ENCODE measurements at regions not wholly inside any gene's neighbourhood (a gene's known extent, or its start where the extent isn't known, plus 50 kb on each side); places are given as distances from the start of the nearest gene placed in this dataset.

GRCh38 chr13:111577956-111578605 is 257.6 kb downstream of the TEX29 start:
- TF ChIP-seq, protein P1, sequence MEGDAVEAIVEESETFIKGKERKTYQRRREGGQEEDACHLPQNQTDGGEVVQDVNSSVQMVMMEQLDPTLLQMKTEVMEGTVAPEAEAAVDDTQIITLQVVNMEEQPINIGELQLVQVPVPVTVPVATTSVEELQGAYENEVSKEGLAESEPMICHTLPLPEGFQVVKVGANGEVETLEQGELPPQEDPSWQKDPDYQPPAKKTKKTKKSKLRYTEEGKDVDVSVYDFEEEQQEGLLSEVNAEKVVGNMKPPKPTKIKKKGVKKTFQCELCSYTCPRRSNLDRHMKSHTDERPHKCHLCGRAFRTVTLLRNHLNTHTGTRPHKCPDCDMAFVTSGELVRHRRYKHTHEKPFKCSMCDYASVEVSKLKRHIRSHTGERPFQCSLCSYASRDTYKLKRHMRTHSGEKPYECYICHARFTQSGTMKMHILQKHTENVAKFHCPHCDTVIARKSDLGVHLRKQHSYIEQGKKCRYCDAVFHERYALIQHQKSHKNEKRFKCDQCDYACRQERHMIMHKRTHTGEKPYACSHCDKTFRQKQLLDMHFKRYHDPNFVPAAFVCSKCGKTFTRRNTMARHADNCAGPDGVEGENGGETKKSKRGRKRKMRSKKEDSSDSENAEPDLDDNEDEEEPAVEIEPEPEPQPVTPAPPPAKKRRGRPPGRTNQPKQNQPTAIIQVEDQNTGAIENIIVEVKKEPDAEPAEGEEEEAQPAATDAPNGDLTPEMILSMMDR (IDR thresholded peaks at IDR 0.05 in 4 of 5, conservative IDR thresholded peaks at IDR 0.05 in 1 of 5), result no peak
- no peak for TF ChIP-seq POLR2A (IDR thresholded peaks at IDR 0.05)
